Femur (tissue), 1 donor: ENCODE measurements at regions not wholly inside any gene's neighbourhood (a gene's known extent, or its start where the extent isn't known, plus 50 kb on each side); places are given as distances from the start of the nearest gene placed in this dataset.

Experiments used
- DNase-seq: peaks from one replicate; pipeline ENCODE4 v3.0.0-alpha.2; 2017

GRCh38 chr19:23855676-23856075, 59.0 kb upstream of the ZNF726 start:
- no peak for DNase-seq

GRCh38 chr19:23851966-23852365, 62.7 kb upstream of the ZNF726 start:
- DNase-seq: no peak

- DNase-seq: no peak
Observed at GRCh38 chr19:23832717-23833327, 74.1 kb upstream of the ZNF681 start.

DNA sequence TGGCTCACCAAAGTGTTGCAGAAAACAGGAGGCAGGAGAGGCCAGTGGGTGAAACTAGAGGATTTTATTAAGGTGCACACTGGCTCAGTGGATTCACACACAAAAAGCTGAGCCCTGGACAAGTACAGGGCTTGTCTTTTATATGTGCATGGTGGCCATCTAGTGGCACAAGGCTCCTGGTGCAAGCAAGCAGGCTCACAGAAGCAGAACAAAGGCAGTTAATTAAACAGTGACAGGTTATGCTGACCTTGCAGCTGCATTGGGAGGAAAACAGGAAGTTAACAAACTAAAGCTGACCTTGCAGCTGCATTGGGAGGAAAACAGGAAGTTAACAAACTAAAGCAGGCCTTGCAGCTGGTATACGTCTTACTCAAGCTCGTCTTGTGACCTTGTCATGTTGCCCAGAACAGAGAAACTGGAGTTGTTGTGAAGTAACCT, 65.3 kb upstream of the ZNF681 start:
- peak; percentile 25 for DNase-seq

DNA sequence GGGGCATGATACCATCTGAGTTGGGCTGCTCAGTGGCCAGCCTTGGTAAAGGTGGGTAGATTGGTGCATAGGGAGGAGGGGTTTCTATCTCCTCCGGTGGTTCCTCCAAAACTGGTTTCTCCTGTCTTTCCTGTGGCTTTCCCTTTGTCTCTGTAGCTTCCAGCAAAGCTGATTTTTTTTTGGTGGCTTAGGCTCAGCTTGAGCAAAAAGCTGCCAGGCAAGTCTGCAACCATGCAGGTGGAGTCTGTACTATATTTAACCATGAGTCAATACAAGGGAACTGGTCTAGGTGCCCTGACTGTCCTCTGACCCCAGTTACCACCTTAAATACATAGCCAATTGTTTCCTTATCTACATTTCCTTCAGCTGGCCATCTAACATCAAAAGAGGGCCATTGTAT, 64.0 kb upstream of the ZNF681 start:
- DNase-seq: no peak

GRCh38 chr19:23817519-23817918, 58.8 kb upstream of the ZNF681 start:
- no peak for DNase-seq

DNA sequence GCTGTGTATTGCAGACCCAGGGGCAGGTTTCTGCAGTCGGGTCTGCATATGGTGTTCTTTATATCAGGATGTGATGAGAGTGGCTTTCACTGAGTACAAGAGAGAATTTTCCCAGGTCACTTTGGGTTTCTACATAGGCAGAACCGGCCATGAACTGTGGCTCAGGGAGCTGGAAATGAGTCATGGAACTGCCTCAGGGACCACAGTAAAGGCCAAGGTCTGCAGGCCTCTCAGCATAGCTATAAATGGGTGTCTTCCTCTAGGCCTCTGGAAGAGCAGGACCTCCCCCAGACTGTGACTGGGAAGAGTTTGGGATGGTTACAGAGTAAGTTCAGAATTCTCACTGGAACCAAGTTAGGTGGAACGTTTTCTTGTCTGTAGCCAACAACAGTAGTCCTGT, 51.8 kb upstream of the ZNF681 start:
- no peak for DNase-seq
